ENCODE measurements at regions not wholly inside any gene's neighbourhood (a gene's known extent, or its start where the extent isn't known, plus 50 kb on each side); places are given as distances from the start of the nearest gene placed in this dataset.

GRCh38 chr16:85332175-85332574 lies 219.9 kb upstream of the CIBAR2 start:
- Histone ChIP-seq H3K79me2 (ENCODE audit: insufficient read depth, low read length) (no peaks in the 10 kb centered on the region), H3K4me3 (replicated peaks in 1 of 3; ENCODE audit: low read depth in 2 of 3, low read length in 3 of 3) (no peak overlapping the region), H2AFZ (ENCODE audit: insufficient read depth, low read depth, low read length, poor library complexity, severe bottlenecking) (no peak overlapping the region), H3K4me2 (replicated peaks; ENCODE audit: extremely low read depth, low read length, poor library complexity, severe bottlenecking) (no peak overlapping the region), H3K9me3 (replicated peaks in 1 of 2; ENCODE audit: control insufficient read depth in 1 of 2, insufficient read depth in 1 of 2, low read length in 2 of 2) (no peaks in the 10 kb centered on the region), H4K20me1 (ENCODE audit: insufficient read depth, low read length) (no peaks in the 10 kb centered on the region), H3K36me3 (replicated peaks in 1 of 2; ENCODE audit: control insufficient read depth in 1 of 2, insufficient read depth in 2 of 2, low read length in 2 of 2) (no peaks in the 10 kb centered on the region), H3K4me1 (ENCODE audit: control insufficient read depth in 1 of 2, insufficient read depth in 2 of 2, low read length in 2 of 2) (peaks cover 9 to 14% of the 10 kb centered on the region in 2 donors), H3K27ac (ENCODE audit: low read depth in 1 of 2, low read length in 2 of 2) (no peak overlapping the region), H3K9ac (ENCODE audit: insufficient read depth, low read length, poor library complexity, severe bottlenecking) (no peak overlapping the region), H3K27me3 (ENCODE audit: control insufficient read depth in 2 of 2, insufficient read depth in 2 of 2, low read length in 2 of 2) (peaks cover 18 to 41% of the 10 kb centered on the region in 2 donors)
- Mint-ChIP-seq H3K27me3 (ENCODE audit: low read depth in 3 of 3) (peaks cover 48 to 60% (median 57%) of the 10 kb centered on the region in 3 donors), H3K4me1 (peaks cover 26% of the 10 kb centered on the region), H3K4me3 (no peak overlapping the region), H3K9me3 (peaks cover 0 to 6% (median 2%) of the 10 kb centered on the region in 7 donors), H3K27ac (no peak overlapping the region), H3K36me3 (peaks cover 0 to 2% of the 10 kb centered on the region in 2 donors)
- no peak for TF ChIP-seq CTCF (IDR thresholded peaks at IDR 0.05)
- 94% methylated on average over 7 of the region's 12 CpGs for WGBS (ENCODE audit: insufficient coverage)
- intact Hi-C loops (cut with micrococcal nuclease) = loop anchor here in 1 of 2 donors (5.0 kb wide), 1 partner anchor 35 kb away; no protein-coding TSS in a partner anchor
- DNase-seq = no peak

GRCh38 chr16:85333337-85333736 lies 221.1 kb upstream of the CIBAR2 start:
- no peak for DNase-seq
- peaks cover 0 to 6% (median 0%) of the 10 kb centered on the region in 7 donors for H3K9me3 Mint-ChIP-seq
- Histone ChIP-seq H3K4me1 (ENCODE audit: control insufficient read depth in 1 of 2, insufficient read depth in 2 of 2, low read length in 2 of 2) (peaks cover 8 to 10% of the 10 kb centered on the region in 2 donors), H3K36me3 (replicated peaks in 1 of 2; ENCODE audit: control insufficient read depth in 1 of 2, insufficient read depth in 2 of 2, low read length in 2 of 2) (no peaks in the 10 kb centered on the region), H3K4me3 (replicated peaks in 1 of 3; ENCODE audit: low read depth in 2 of 3, low read length in 3 of 3) (no peak overlapping the region), H2AFZ (ENCODE audit: insufficient read depth, low read depth, low read length, poor library complexity, severe bottlenecking) (no peak overlapping the region), H3K79me2 (ENCODE audit: insufficient read depth, low read length) (no peaks in the 10 kb centered on the region), H3K4me2 (replicated peaks; ENCODE audit: extremely low read depth, low read length, poor library complexity, severe bottlenecking) (no peak overlapping the region), H3K9me3 (replicated peaks in 1 of 2; ENCODE audit: control insufficient read depth in 1 of 2, insufficient read depth in 1 of 2, low read length in 2 of 2) (no peaks in the 10 kb centered on the region), H3K9ac (ENCODE audit: insufficient read depth, low read length, poor library complexity, severe bottlenecking) (no peak overlapping the region), H3K27me3 (ENCODE audit: control insufficient read depth in 2 of 2, insufficient read depth in 2 of 2, low read length in 2 of 2) (peaks cover 16 to 31% of the 10 kb centered on the region in 2 donors), H3K27ac (ENCODE audit: low read depth in 1 of 2, low read length in 2 of 2) (no peak overlapping the region), H4K20me1 (ENCODE audit: insufficient read depth, low read length) (no peaks in the 10 kb centered on the region)
- no peak overlapping the region for H3K4me3 Mint-ChIP-seq
- H3K4me1 Mint-ChIP-seq = peaks cover 25% of the 10 kb centered on the region
- 95% methylated on average over 7 of the region's 9 CpGs for WGBS (ENCODE audit: insufficient coverage)
- TF ChIP-seq CTCF (IDR thresholded peaks at IDR 0.05) = no peak
- intact Hi-C loops (cut with micrococcal nuclease) = loop anchor here in 1 of 2 donors (5.0 kb wide), 1 partner anchor 36 kb away; no protein-coding TSS in a partner anchor
- no peaks in the 10 kb centered on the region for H3K36me3 Mint-ChIP-seq
- peaks cover 38 to 51% (median 48%) of the 10 kb centered on the region in 3 donors for H3K27me3 Mint-ChIP-seq (ENCODE audit: low read depth in 3 of 3)
- H3K27ac Mint-ChIP-seq = no peak overlapping the region

Data from CD14-positive monocyte (primary cell).